ENCODE measurements at regions not wholly inside any gene's neighbourhood (a gene's known extent, or its start where the extent isn't known, plus 50 kb on each side); places are given as distances from the start of the nearest gene placed in this dataset.

DNA sequence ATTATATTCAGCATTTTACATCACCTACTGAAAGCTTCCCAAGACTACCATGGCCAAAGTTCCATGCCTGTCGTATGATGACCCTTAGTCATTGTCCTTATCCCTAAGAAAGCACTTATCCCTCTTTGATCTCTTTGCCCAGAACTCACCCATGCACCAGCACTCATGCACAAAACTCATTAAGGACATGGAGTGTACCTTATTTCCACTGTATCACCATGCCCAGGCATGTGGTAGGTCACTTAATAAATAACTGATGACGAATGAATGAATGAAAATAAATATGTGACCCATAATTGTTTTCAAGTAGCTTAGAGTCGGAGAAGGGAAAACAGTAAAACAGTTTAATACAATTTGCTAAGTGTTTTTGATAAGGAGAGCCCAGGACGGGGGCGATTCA is 220.1 kb downstream of the IKZF2 start:
- TF ChIP-seq, protein P1, sequence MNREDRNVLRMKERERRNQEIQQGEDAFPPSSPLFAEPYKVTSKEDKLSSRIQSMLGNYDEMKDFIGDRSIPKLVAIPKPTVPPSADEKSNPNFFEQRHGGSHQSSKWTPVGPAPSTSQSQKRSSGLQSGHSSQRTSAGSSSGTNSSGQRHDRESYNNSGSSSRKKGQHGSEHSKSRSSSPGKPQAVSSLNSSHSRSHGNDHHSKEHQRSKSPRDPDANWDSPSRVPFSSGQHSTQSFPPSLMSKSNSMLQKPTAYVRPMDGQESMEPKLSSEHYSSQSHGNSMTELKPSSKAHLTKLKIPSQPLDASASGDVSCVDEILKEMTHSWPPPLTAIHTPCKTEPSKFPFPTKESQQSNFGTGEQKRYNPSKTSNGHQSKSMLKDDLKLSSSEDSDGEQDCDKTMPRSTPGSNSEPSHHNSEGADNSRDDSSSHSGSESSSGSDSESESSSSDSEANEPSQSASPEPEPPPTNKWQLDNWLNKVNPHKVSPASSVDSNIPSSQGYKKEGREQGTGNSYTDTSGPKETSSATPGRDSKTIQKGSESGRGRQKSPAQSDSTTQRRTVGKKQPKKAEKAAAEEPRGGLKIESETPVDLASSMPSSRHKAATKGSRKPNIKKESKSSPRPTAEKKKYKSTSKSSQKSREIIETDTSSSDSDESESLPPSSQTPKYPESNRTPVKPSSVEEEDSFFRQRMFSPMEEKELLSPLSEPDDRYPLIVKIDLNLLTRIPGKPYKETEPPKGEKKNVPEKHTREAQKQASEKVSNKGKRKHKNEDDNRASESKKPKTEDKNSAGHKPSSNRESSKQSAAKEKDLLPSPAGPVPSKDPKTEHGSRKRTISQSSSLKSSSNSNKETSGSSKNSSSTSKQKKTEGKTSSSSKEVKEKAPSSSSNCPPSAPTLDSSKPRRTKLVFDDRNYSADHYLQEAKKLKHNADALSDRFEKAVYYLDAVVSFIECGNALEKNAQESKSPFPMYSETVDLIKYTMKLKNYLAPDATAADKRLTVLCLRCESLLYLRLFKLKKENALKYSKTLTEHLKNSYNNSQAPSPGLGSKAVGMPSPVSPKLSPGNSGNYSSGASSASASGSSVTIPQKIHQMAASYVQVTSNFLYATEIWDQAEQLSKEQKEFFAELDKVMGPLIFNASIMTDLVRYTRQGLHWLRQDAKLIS (CRISPR knock-in tag; IDR thresholded peaks at IDR 0.05; ENCODE audit: borderline replicate concordance) = no peak
- TF ChIP-seq, protein P2, sequence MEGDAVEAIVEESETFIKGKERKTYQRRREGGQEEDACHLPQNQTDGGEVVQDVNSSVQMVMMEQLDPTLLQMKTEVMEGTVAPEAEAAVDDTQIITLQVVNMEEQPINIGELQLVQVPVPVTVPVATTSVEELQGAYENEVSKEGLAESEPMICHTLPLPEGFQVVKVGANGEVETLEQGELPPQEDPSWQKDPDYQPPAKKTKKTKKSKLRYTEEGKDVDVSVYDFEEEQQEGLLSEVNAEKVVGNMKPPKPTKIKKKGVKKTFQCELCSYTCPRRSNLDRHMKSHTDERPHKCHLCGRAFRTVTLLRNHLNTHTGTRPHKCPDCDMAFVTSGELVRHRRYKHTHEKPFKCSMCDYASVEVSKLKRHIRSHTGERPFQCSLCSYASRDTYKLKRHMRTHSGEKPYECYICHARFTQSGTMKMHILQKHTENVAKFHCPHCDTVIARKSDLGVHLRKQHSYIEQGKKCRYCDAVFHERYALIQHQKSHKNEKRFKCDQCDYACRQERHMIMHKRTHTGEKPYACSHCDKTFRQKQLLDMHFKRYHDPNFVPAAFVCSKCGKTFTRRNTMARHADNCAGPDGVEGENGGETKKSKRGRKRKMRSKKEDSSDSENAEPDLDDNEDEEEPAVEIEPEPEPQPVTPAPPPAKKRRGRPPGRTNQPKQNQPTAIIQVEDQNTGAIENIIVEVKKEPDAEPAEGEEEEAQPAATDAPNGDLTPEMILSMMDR (IDR thresholded peaks at IDR 0.05) = no peak
